Fibroblast of lung (primary cell): ENCODE measurements at regions not wholly inside any gene's neighbourhood (a gene's known extent, or its start where the extent isn't known, plus 50 kb on each side); places are given as distances from the start of the nearest gene placed in this dataset.

Source experiments
- DNase-seq, 2 donors: peaks; one replicate each; pipeline versions ENCODE4 v3.0.0 to v3.0.0-alpha.2; 2010; ENCODE audit warnings: low read depth in 2 of 2
- H2AFZ ChIP-seq: 2 replicates; pipeline ENCODE4 v1.5.1; 2012; ENCODE audit warnings: low read length, control low read depth, inconsistent platforms
- H3K27ac ChIP-seq: 2 replicates; pipeline ENCODE4 v1.5.1; 2011; ENCODE audit warnings: low read length, control low read depth; ENCODE audit not compliant: insufficient read depth
- H3K27me3 ChIP-seq: 2 replicates; pipeline ENCODE4 v1.5.1; 2011; ENCODE audit warnings: mild to moderate bottlenecking, low read length; ENCODE audit not compliant: control insufficient read depth, insufficient read depth
- H3K36me3 ChIP-seq: 2 replicates; pipeline ENCODE4 v1.5.1; 2011; ENCODE audit warnings: low read length; ENCODE audit not compliant: control insufficient read depth, insufficient read depth
- H3K4me1 ChIP-seq: 2 replicates; pipeline ENCODE4 v1.5.1; 2011; ENCODE audit warnings: low read length; ENCODE audit not compliant: control insufficient read depth, insufficient read depth; ENCODE audit errors: extremely low read depth
- H3K4me2 ChIP-seq: 2 replicates; pipeline ENCODE4 v1.5.1; 2011; ENCODE audit warnings: low read length, control low read depth; ENCODE audit not compliant: insufficient read depth; ENCODE audit errors: extremely low read depth
- H3K4me3 ChIP-seq, 4 experiments: fragments of 200-600 bp in 1 of 4; sonication (generic) in 1 of 4; replicated peaks in 1 of 4; 2 replicates each; pipeline ENCODE4 v1.5.1; 2011 to 2016; ENCODE audit warnings: low read length in 4 of 4, low read depth in 3 of 4, mild to moderate bottlenecking in 3 of 4, control low read depth in 2 of 4, inconsistent platforms in 1 of 4, mixed read lengths in 1 of 4; ENCODE audit not compliant: insufficient read depth in 1 of 4; ENCODE audit errors: control extremely low read depth in 1 of 4
- H3K79me2 ChIP-seq: 2 replicates; pipeline ENCODE4 v1.5.1; 2012; ENCODE audit warnings: mild to moderate bottlenecking, low read length, inconsistent platforms; ENCODE audit not compliant: control insufficient read depth, insufficient read depth
- H3K9ac ChIP-seq: 2 replicates; pipeline ENCODE4 v1.5.1; 2011; ENCODE audit warnings: mild to moderate bottlenecking, low read length, control low read depth; ENCODE audit not compliant: insufficient read depth
- H3K9me3 ChIP-seq: 2 replicates; pipeline ENCODE4 v1.5.1; 2012; ENCODE audit warnings: low read depth, low read length; ENCODE audit not compliant: control insufficient read depth, insufficient read depth
- H4K20me1 ChIP-seq: 2 replicates; pipeline ENCODE4 v1.5.1; 2011; ENCODE audit warnings: low read length; ENCODE audit not compliant: control insufficient read depth, insufficient read depth; ENCODE audit errors: extremely low read depth
- CTCF ChIP-seq, 2 donors: IDR thresholded peaks in 1 of 2; conservative IDR thresholded peaks in 1 of 2; 1 replicate in 1 of 2; 2 replicates in 1 of 2; pipeline ENCODE4 v1.5.1; 2011 to 2012; ENCODE audit warnings: low read length in 2 of 2, control low read depth in 1 of 2, inconsistent platforms in 1 of 2, low read depth in 1 of 2, mild to moderate bottlenecking in 1 of 2
- EZH2 ChIP-seq: IDR thresholded peaks from 2 replicates; pipeline ENCODE4 v1.5.1; 2012; ENCODE audit warnings: low read length, control low read depth, mild to moderate bottlenecking; ENCODE audit errors: missing control alignments

GRCh38 chr9:21692390-21692789 lies 110.0 kb upstream of the MTAP start:
- no peak for DNase-seq
- Histone ChIP-seq H3K9me3 (no peaks in the 10 kb centered on the region), H3K9ac (no peak overlapping the region), H3K36me3 (no peaks in the 10 kb centered on the region), H3K27me3 (no peaks in the 10 kb centered on the region), H3K4me2 (no peak overlapping the region), H3K4me3 (no peak overlapping the region), H3K79me2 (no peaks in the 10 kb centered on the region), H2AFZ (no peak overlapping the region), H3K27ac (no peak overlapping the region), H4K20me1 (no peaks in the 10 kb centered on the region), H3K4me1 (peaks cover 9% of the 10 kb centered on the region)
- TF ChIP-seq CTCF (conservative IDR thresholded peaks at IDR 0.05 in 1 of 2, IDR thresholded peaks at IDR 0.05 in 1 of 2; ENCODE audit: low read depth in 1 of 2, low read length in 2 of 2) (no peak), EZH2 (no peak)

- no peak overlapping the region for H2AFZ ChIP-seq
- H3K79me2 ChIP-seq: no peaks in the 10 kb centered on the region
- no peak overlapping the region for H3K4me2 ChIP-seq
- no peak for DNase-seq
- H3K9ac ChIP-seq: no peak overlapping the region
- no peaks in the 10 kb centered on the region for H3K9me3 ChIP-seq
- no peak overlapping the region for H3K4me3 ChIP-seq
- H3K27me3 ChIP-seq: no peaks in the 10 kb centered on the region
- H3K27ac ChIP-seq: no peak overlapping the region
- peaks cover 5% of the 10 kb centered on the region for H3K4me1 ChIP-seq
- TF ChIP-seq CTCF (conservative IDR thresholded peaks at IDR 0.05 in 1 of 2, IDR thresholded peaks at IDR 0.05 in 1 of 2; ENCODE audit: low read depth in 1 of 2, low read length in 2 of 2) (no peak), EZH2 (no peak)
- H4K20me1 ChIP-seq: no peaks in the 10 kb centered on the region
- H3K36me3 ChIP-seq: no peaks in the 10 kb centered on the region
Observed at GRCh38 chr9:21694424-21694823, 108.0 kb upstream of the MTAP start.

- Histone ChIP-seq H3K4me2 (no peak overlapping the region), H3K4me3 (no peak overlapping the region), H3K9ac (no peak overlapping the region), H4K20me1 (no peaks in the 10 kb centered on the region), H3K4me1 (no peaks in the 10 kb centered on the region), H3K79me2 (no peaks in the 10 kb centered on the region), H3K27ac (no peak overlapping the region), H2AFZ (no peak overlapping the region), H3K27me3 (no peaks in the 10 kb centered on the region), H3K36me3 (no peaks in the 10 kb centered on the region), H3K9me3 (no peaks in the 10 kb centered on the region)
- TF ChIP-seq CTCF (conservative IDR thresholded peaks at IDR 0.05 in 1 of 2, IDR thresholded peaks at IDR 0.05 in 1 of 2; ENCODE audit: low read depth in 1 of 2, low read length in 2 of 2) (no peak), EZH2 (no peak)
- no peak for DNase-seq
Observed at GRCh38 chr9:21695443-21695842, 107.0 kb upstream of the MTAP start.
